ENCODE measurements at regions not wholly inside any gene's neighbourhood (a gene's known extent, or its start where the extent isn't known, plus 50 kb on each side); places are given as distances from the start of the nearest gene placed in this dataset.

DNA sequence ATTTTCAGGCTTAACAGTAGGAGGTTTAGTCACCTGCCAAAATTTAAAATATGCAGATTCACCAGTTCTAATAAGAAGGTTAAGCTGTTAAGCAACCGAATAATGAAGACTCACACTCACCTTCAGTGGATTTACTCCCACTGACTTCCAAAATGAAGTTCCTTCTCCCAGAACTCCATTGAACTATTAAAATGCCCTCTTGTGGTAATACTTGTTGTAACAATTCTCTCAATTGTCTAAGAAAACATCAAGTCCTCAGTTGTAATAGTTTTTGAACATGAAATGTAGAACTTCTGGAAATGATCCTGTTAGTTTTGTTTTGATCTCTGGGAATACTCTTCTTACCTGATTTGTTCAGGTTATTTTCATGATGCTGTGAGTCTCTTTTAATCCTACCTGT lies 522.0 kb upstream of the ATXN8OS start:
- TF ChIP-seq, protein P1, sequence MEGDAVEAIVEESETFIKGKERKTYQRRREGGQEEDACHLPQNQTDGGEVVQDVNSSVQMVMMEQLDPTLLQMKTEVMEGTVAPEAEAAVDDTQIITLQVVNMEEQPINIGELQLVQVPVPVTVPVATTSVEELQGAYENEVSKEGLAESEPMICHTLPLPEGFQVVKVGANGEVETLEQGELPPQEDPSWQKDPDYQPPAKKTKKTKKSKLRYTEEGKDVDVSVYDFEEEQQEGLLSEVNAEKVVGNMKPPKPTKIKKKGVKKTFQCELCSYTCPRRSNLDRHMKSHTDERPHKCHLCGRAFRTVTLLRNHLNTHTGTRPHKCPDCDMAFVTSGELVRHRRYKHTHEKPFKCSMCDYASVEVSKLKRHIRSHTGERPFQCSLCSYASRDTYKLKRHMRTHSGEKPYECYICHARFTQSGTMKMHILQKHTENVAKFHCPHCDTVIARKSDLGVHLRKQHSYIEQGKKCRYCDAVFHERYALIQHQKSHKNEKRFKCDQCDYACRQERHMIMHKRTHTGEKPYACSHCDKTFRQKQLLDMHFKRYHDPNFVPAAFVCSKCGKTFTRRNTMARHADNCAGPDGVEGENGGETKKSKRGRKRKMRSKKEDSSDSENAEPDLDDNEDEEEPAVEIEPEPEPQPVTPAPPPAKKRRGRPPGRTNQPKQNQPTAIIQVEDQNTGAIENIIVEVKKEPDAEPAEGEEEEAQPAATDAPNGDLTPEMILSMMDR (IDR thresholded peaks at IDR 0.05): no peak
- TF ChIP-seq POLR2A (IDR thresholded peaks at IDR 0.05): no peak
- TF ChIP-seq EP300 (IDR thresholded peaks at IDR 0.05; ENCODE audit: low read depth): no peak
- TF ChIP-seq POLR2AphosphoS5 (IDR thresholded peaks at IDR 0.05): no peak

All from transverse colon (tissue), 4 donors.